H1 (cell line): ENCODE measurements at regions not wholly inside any gene's neighbourhood (a gene's known extent, or its start where the extent isn't known, plus 50 kb on each side); places are given as distances from the start of the nearest gene placed in this dataset.

ENCODE experiments used
- CTCF ChIA-PET: fragments of 300-600 bp; sonication (Branson Sonifier 250); formaldehyde crosslinking; loops from one replicate; lab custom pipeline; 2021; ENCODE audit not compliant: partially characterized antibody; lab: Charles Lee
- POLR2A ChIA-PET: fragments of 300-600 bp; sonication (Branson Sonifier 250); formaldehyde crosslinking; loops from one replicate; lab custom pipeline; 2021; ENCODE audit warnings: inconsistent platforms; ENCODE audit not compliant: partially characterized antibody; lab: Charles Lee
- DNase-seq, 2 experiments: peaks; one replicate each; pipeline versions ENCODE4 v3.0.0 to v3.0.0-alpha.2; 2010 to 2022; ENCODE audit warnings: low spot score in 2 of 2, low read depth in 1 of 2, mixed read lengths in 1 of 2
- FAIRE-seq: peaks from 2 replicates; lab custom pipeline; 2011; peaks lifted over from hg19 to GRCh38; lab: Jason Lieb, UNC
- H2AFZ ChIP-seq: 2 replicates; pipeline ENCODE4 v1.8.1; 2012; ENCODE audit warnings: low read length, inconsistent platforms
- H2AK5ac ChIP-seq: 2 replicates; pipeline ENCODE4 v1.6.1; 2013; ENCODE audit warnings: low read depth, low read length
- H2BK120ac ChIP-seq: replicated peaks from 2 replicates; pipeline ENCODE3; 2013; ENCODE audit warnings: low read depth, low read length, inconsistent platforms
- H2BK12ac ChIP-seq: 2 replicates; pipeline ENCODE4 v1.6.1; 2013; ENCODE audit warnings: low read depth, low read length
- H2BK15ac ChIP-seq: 2 replicates; pipeline ENCODE4 v1.6.1; 2013; ENCODE audit warnings: low read length
- H2BK20ac ChIP-seq: 2 replicates; pipeline ENCODE4 v1.6.1; 2013; ENCODE audit warnings: low read length
- H2BK5ac ChIP-seq: 2 replicates; pipeline ENCODE4 v1.6.1; 2013; ENCODE audit warnings: low read depth, low read length
- H3K14ac ChIP-seq: 2 replicates; pipeline ENCODE4 v1.6.1; 2013; ENCODE audit warnings: inconsistent platforms; ENCODE audit not compliant: insufficient read length
- H3K18ac ChIP-seq: 2 replicates; pipeline ENCODE4 v1.6.1; 2013; ENCODE audit warnings: low read length; ENCODE audit errors: extremely low read depth
- H3K23ac ChIP-seq: 2 replicates; pipeline ENCODE4 v1.6.1; 2013; ENCODE audit warnings: inconsistent platforms; ENCODE audit not compliant: insufficient read length
- H3K23me2 ChIP-seq: 2 replicates; pipeline ENCODE4 v1.6.1; 2013; ENCODE audit warnings: low read depth, low read length
- H3K27ac ChIP-seq: 2 replicates; pipeline ENCODE4 v1.6.1; 2011; ENCODE audit warnings: low read depth, low read length, inconsistent platforms
- H3K27me3 ChIP-seq, 4 experiments: replicated peaks in 1 of 4; 1 replicate in 1 of 4; 2 replicates in 3 of 4; pipeline versions ENCODE4 v1.6.1 to v1.8.1; 2011 to 2013; ENCODE audit warnings: low read length in 3 of 4, mild to moderate bottlenecking in 3 of 4, inconsistent platforms in 2 of 4, mixed read lengths in 2 of 4, moderate library complexity in 1 of 4; ENCODE audit not compliant: control insufficient read depth in 3 of 4, insufficient read depth in 3 of 4; ENCODE audit errors: extremely low read depth in 1 of 4
- H3K36me3 ChIP-seq, 4 experiments: 2 replicates each; pipeline versions ENCODE4 v1.6.1 to v1.8.1; 2011 to 2013; ENCODE audit warnings: mild to moderate bottlenecking in 4 of 4, low read length in 3 of 4, moderate library complexity in 2 of 4, control low read depth in 1 of 4, inconsistent platforms in 1 of 4; ENCODE audit not compliant: insufficient read depth in 4 of 4, control insufficient read depth in 2 of 4
- H3K4ac ChIP-seq: replicated peaks from 2 replicates; pipeline ENCODE3; 2013; ENCODE audit warnings: low read length, low read depth, mixed read lengths, inconsistent platforms; ENCODE audit not compliant: insufficient read length
- H3K4me1 ChIP-seq, 4 experiments: replicated peaks in 1 of 4; 1 replicate in 1 of 4; 2 replicates in 3 of 4; pipeline versions ENCODE4 v1.6.1 to v1.8.1; 2011 to 2013; ENCODE audit warnings: low read length in 3 of 4, inconsistent platforms in 2 of 4, mixed read lengths in 1 of 4; ENCODE audit not compliant: insufficient read depth in 4 of 4, control insufficient read depth in 3 of 4
- H3K4me2 ChIP-seq, 2 experiments: 2 replicates each; pipeline versions ENCODE4 v1.6.1 to v1.8.1; 2011 to 2013; ENCODE audit warnings: low read depth in 2 of 2, low read length in 2 of 2, control low read depth in 1 of 2, inconsistent platforms in 1 of 2, mild to moderate bottlenecking in 1 of 2; ENCODE audit not compliant: insufficient read depth in 1 of 2
- H3K4me3 ChIP-seq, 4 experiments: fragments of 200-600, 300-600 bp in 1 of 4; sonication (generic), shearing (Covaris generic), sonication (Bioruptor Twin) in 1 of 4; 2 replicates each; pipeline versions ENCODE4 v1.5.1 to v1.8.1; 2011 to 2016; ENCODE audit warnings: low read length in 4 of 4, low read depth in 3 of 4, control low read depth in 2 of 4, inconsistent platforms in 2 of 4, mild to moderate bottlenecking in 2 of 4, mixed read lengths in 1 of 4, moderate library complexity in 1 of 4; ENCODE audit not compliant: insufficient read depth in 2 of 4; ENCODE audit errors: extremely low read depth in 1 of 4
- H3K56ac ChIP-seq: replicated peaks from 2 replicates; pipeline ENCODE3; 2013; ENCODE audit warnings: low read depth, mild to moderate bottlenecking, mixed read lengths, low read length, inconsistent platforms; ENCODE audit not compliant: insufficient read length
- H3K79me1 ChIP-seq: 2 replicates; pipeline ENCODE4 v1.6.1; 2013; ENCODE audit warnings: low read depth, low read length, control low read depth
- H3K79me2 ChIP-seq, 2 experiments: 2 replicates each; pipeline versions ENCODE4 v1.6.1 to v1.8.1; 2012 to 2013; ENCODE audit warnings: low read length in 2 of 2, mild to moderate bottlenecking in 2 of 2, inconsistent platforms in 1 of 2; ENCODE audit not compliant: insufficient read depth in 2 of 2, control insufficient read depth in 1 of 2
- H3K9ac ChIP-seq, 4 experiments: replicated peaks in 1 of 4; 1 replicate in 1 of 4; 2 replicates in 3 of 4; pipeline versions ENCODE4 v1.6.1 to v1.8.1; 2011 to 2013; ENCODE audit warnings: low read depth in 3 of 4, low read length in 3 of 4, control low read depth in 2 of 4, mild to moderate bottlenecking in 2 of 4, moderate library complexity in 2 of 4, inconsistent platforms in 1 of 4; ENCODE audit errors: extremely low read depth in 1 of 4
- H3K9me3 ChIP-seq, 2 experiments: 2 replicates each; pipeline versions ENCODE4 v1.6.1 to v1.8.1; 2012 to 2013; ENCODE audit warnings: mild to moderate bottlenecking in 2 of 2, moderate library complexity in 2 of 2, control low read depth in 1 of 2, inconsistent platforms in 1 of 2, low read depth in 1 of 2, low read length in 1 of 2, mixed read lengths in 1 of 2; ENCODE audit not compliant: insufficient read depth in 2 of 2
- H4K20me1 ChIP-seq, 2 experiments: replicated peaks in 1 of 2; 2 replicates each; pipeline versions ENCODE3 to v1.8.1; 2011 to 2013; ENCODE audit warnings: inconsistent platforms in 2 of 2, low read length in 2 of 2, mild to moderate bottlenecking in 1 of 2; ENCODE audit not compliant: insufficient read depth in 2 of 2, control insufficient read depth in 1 of 2
- H4K5ac ChIP-seq: 2 replicates; pipeline ENCODE4 v1.6.1; 2013; ENCODE audit warnings: low read length, low read depth, mixed read lengths, inconsistent platforms; ENCODE audit not compliant: insufficient read length
- H4K8ac ChIP-seq: 2 replicates; pipeline ENCODE4 v1.8.0; 2013; ENCODE audit warnings: mild to moderate bottlenecking, moderate library complexity, low read length, inconsistent platforms; ENCODE audit not compliant: insufficient read depth; ENCODE audit errors: extremely low read depth
- H4K91ac ChIP-seq: replicated peaks from 2 replicates; pipeline ENCODE3; 2013; ENCODE audit warnings: low read length, mixed read lengths, inconsistent platforms; ENCODE audit not compliant: insufficient read length
- CBX5 ChIP-seq: fragments of 300-800, 300-1000 bp; sonication (generic); IDR thresholded peaks from 2 replicates; pipeline ENCODE4 v1.7.1; 2016; ENCODE audit warnings: antibody characterized with exemption, low read length, low read depth
- CHD1 ChIP-seq: IDR thresholded peaks from 2 replicates; pipeline ENCODE4 v1.6.1; 2012; ENCODE audit warnings: low read depth, low read length, improper control_type of control experiment
- CTCF ChIP-seq, 3 experiments: IDR thresholded peaks; 1 replicate in 2 of 3; 2 replicates in 1 of 3; pipeline versions ENCODE4 v1.5.1 to v1.6.1; 2011; ENCODE audit warnings: low read length in 3 of 3, mild to moderate bottlenecking in 3 of 3, inconsistent platforms in 2 of 3, low read depth in 1 of 3, moderate library complexity in 1 of 3; ENCODE audit not compliant: insufficient read depth in 1 of 3; ENCODE audit errors: control extremely low read depth in 1 of 3
- E2F6 ChIP-seq: IDR thresholded peaks from 2 replicates; pipeline ENCODE4 v1.6.1; 2012; ENCODE audit warnings: inconsistent platforms
- FOSL1 ChIP-seq: IDR thresholded peaks from 2 replicates; pipeline ENCODE4 v1.6.1; 2011; ENCODE audit warnings: mild to moderate bottlenecking, low read depth, low read length, moderate library complexity; ENCODE audit not compliant: insufficient read depth
- GTF2F1 ChIP-seq: IDR thresholded peaks from 2 replicates; pipeline ENCODE4 v1.6.1; 2012; ENCODE audit warnings: low read depth, low read length, improper control_type of control experiment, borderline replicate concordance
- KDM4A ChIP-seq: IDR thresholded peaks from one replicate; pipeline ENCODE4 v1.7.1; 2012; ENCODE audit warnings: low read depth, mild to moderate bottlenecking, moderate library complexity, low read length, inconsistent platforms; ENCODE audit not compliant: severe bottlenecking
- KDM5A ChIP-seq: fragments of 200-600 bp; IDR thresholded peaks from 2 replicates; pipeline ENCODE4 v1.7.1; 2012; ENCODE audit warnings: mild to moderate bottlenecking, low read length, inconsistent platforms, mixed read lengths
- RFX5 ChIP-seq: IDR thresholded peaks from 2 replicates; pipeline ENCODE4 v1.6.1; 2011; ENCODE audit warnings: low read depth, low read length, improper control_type of control experiment, borderline replicate concordance
- RXRA ChIP-seq: IDR thresholded peaks from 2 replicates; pipeline ENCODE4 v1.6.1; 2011; ENCODE audit warnings: low read depth, mild to moderate bottlenecking, low read length, moderate library complexity; ENCODE audit not compliant: insufficient read depth
- TEAD4 ChIP-seq: IDR thresholded peaks from 2 replicates; pipeline ENCODE4 v1.6.1; 2012; ENCODE audit warnings: low read depth, low read length, inconsistent platforms, mixed read lengths
- YY1 ChIP-seq: IDR thresholded peaks from 2 replicates; pipeline ENCODE4 v1.6.1; 2011; ENCODE audit warnings: low read depth, mild to moderate bottlenecking, low read length
- WGBS, 2 experiments: shearing (Covaris generic) in 1 of 2; methylation state at CpG; one replicate each; pipeline versions ENCODE4 v1.1.6 to v1.1.7; 2013 to 2015; ENCODE audit warnings: low lambda C conversion rate in 2 of 2, mixed read lengths in 2 of 2, inconsistent platforms in 1 of 2, low coverage in 1 of 2, missing lambda C conversion rate in 1 of 2; ENCODE audit not compliant: insufficient replicate concordance in 2 of 2, insufficient coverage in 1 of 2, insufficient read length in 1 of 2; ENCODE audit errors: extremely low coverage in 1 of 2, missing lambda C conversion rate in 1 of 2; 5-methylcytosine and 5-hydroxymethylcytosine counted together

- Histone ChIP-seq H2BK5ac (no peak overlapping the region), H4K8ac (no peak overlapping the region), H3K18ac (no peak overlapping the region), H3K4me1 (no peaks in the 10 kb centered on the region), H2AK5ac (no peak overlapping the region), H3K79me2 (no peaks in the 10 kb centered on the region), H3K27ac (no peak overlapping the region), H3K9me3 (no peaks in the 10 kb centered on the region), H3K23ac (no peak overlapping the region), H2BK12ac (no peak overlapping the region), H3K36me3 (no peaks in the 10 kb centered on the region), H4K5ac (no peak overlapping the region), H3K9ac (no peak overlapping the region), H3K4ac (no peak overlapping the region), H2BK15ac (no peak overlapping the region), H3K4me3 (no peak overlapping the region), H3K79me1 (no peaks in the 10 kb centered on the region), H3K23me2 (no peaks in the 10 kb centered on the region), H2BK120ac (no peak overlapping the region), H4K20me1 (no peaks in the 10 kb centered on the region), H3K56ac (no peak overlapping the region), H3K4me2 (no peak overlapping the region), H3K27me3 (no peaks in the 10 kb centered on the region; a peak in 1 of 7 replicates), H3K14ac (no peak overlapping the region), H2BK20ac (no peak overlapping the region), H4K91ac (no peak overlapping the region), H2AFZ (no peak overlapping the region)
- DNase-seq, result no peak
- POLR2A ChIA-PET, result no interaction called here
- CTCF ChIA-PET, result interaction anchor here (1.0 to 1.5 kb wide), 4 partner anchors 9 to 146 kb away, joined by 3 to 5 read pairs (median 4); no protein-coding TSS in a partner anchor
- 100% methylated on average over 2 of the region's 2 CpGs; no CpG with 5 or more reads in 1 of the 2 experiments for WGBS, 2 experiments
- no peak for FAIRE-seq
- TF ChIP-seq GTF2F1 (no peak), YY1 (no peak), E2F6 (no peak), TEAD4 (no peak), FOSL1 (no peak), CTCF (IDR thresholded peaks at IDR 0.05; ENCODE audit: control extremely low read depth in 1 of 3, insufficient read depth in 1 of 3, low read depth in 1 of 3, low read length in 3 of 3) (no peak), KDM4A (no peak), RXRA (no peak), RFX5 (no peak), KDM5A (no peak), CBX5 (no peak), CHD1 (no peak)
Measured at GRCh38 chr12:93956551-93956950, 191.8 kb upstream of the PLXNC1 start.
